GM18867 (cell line): ENCODE measurements at regions not wholly inside any gene's neighbourhood (a gene's known extent, or its start where the extent isn't known, plus 50 kb on each side); places are given as distances from the start of the nearest gene placed in this dataset.
A peak's percentile ranks its signal among the peaks of the same experiment; 100 is the strongest.

ENCODE experiments used
- ATAC-seq: cut with Tn5 transposase; IDR thresholded peaks from one replicate; pipeline ENCODE4 v1.9.1; 2021; ENCODE audit warnings: mild to moderate bottlenecking, moderate library complexity; ENCODE audit not compliant: unreplicated experiment

GRCh38 chr11:16685914-16686313 is 52.5 kb upstream of the C11orf58 start:
- no peak for ATAC-seq

- ATAC-seq: no peak
Observed at GRCh38 chr11:16678466-16679116, 59.9 kb upstream of the C11orf58 start.

GRCh38 chr11:16669799-16670415 is 68.5 kb upstream of the C11orf58 start:
- ATAC-seq: no peak

GRCh38 chr11:16632295-16633200 is 105.9 kb upstream of the C11orf58 start:
- ATAC-seq: peak; percentile 74

- ATAC-seq: no peak
Observed at GRCh38 chr11:16630651-16631050, 107.8 kb upstream of the C11orf58 start.

- ATAC-seq: no peak
Observed at GRCh38 chr11:16618431-16618830, 120.0 kb upstream of the C11orf58 start.

- no peak for ATAC-seq
Observed at GRCh38 chr11:16615480-16615879, 123.0 kb upstream of the C11orf58 start.

- peak; percentile 99 for ATAC-seq
Observed at GRCh38 chr11:16613512-16614381, 124.7 kb upstream of the C11orf58 start.

GRCh38 chr11:16613262-16613511 is 125.3 kb upstream of the C11orf58 start:
- no peak for ATAC-seq

GRCh38 chr11:16612566-16613261 is 125.7 kb upstream of the C11orf58 start:
- ATAC-seq: no peak

GRCh38 chr11:16611926-16612565 is 126.4 kb upstream of the C11orf58 start:
- ATAC-seq: no peak

- ATAC-seq: no peak
Observed at GRCh38 chr11:16611401-16611921, 127.0 kb upstream of the C11orf58 start.

- ATAC-seq: no peak
Observed at GRCh38 chr11:16610738-16611388, 127.6 kb upstream of the C11orf58 start.

- ATAC-seq: no peak
Observed at GRCh38 chr11:16610213-16610737, 128.2 kb upstream of the C11orf58 start.

GRCh38 chr11:16609769-16610168 is 128.7 kb upstream of the C11orf58 start:
- ATAC-seq: no peak

- no peak for ATAC-seq
Observed at GRCh38 chr11:16607675-16608644, 130.5 kb upstream of the C11orf58 start.

- ATAC-seq: no peak
Observed at GRCh38 chr11:16606784-16607674, 131.4 kb upstream of the C11orf58 start.
